ENCODE measurements at regions not wholly inside any gene's neighbourhood (a gene's known extent, or its start where the extent isn't known, plus 50 kb on each side); places are given as distances from the start of the nearest gene placed in this dataset.
"Not testable (repeated sequence)": the region's sequence is repeated elsewhere in the genome, so short reads cannot be mapped to it uniquely, and the experiment has no call there.

- no TSS peak for BruUV-seq (replicated peaks)
Observed at GRCh38 chr12:31220633-31221550, 105.1 kb downstream of the SINHCAF start.

GRCh38 chr12:31221551-31221945, 104.4 kb downstream of the SINHCAF start:
- Histone ChIP-seq H3K9me2 (ENCODE audit: insufficient read depth) (no peaks in the 10 kb centered on the region), H3K4me2 (no peak overlapping the region), H3F3A (ENCODE audit: insufficient read depth, low read depth) (no peaks in the 10 kb centered on the region), H3K79me2 (ENCODE audit: low read depth) (no peaks in the 10 kb centered on the region), H3K27me3 (ENCODE audit: insufficient read depth, low read depth) (peaks cover 3% of the 10 kb centered on the region), H3K4me1 (replicated peaks; ENCODE audit: insufficient read depth) (no peaks in the 10 kb centered on the region), H3K9me3 (ENCODE audit: insufficient read depth, low read depth) (no peaks in the 10 kb centered on the region), H4K20me1 (ENCODE audit: insufficient read depth) (no peaks in the 10 kb centered on the region), H3K27ac (no peak overlapping the region), H3K36me3 (ENCODE audit: low read depth) (no peaks in the 10 kb centered on the region), H2AFZ (no peak overlapping the region), H3K4me3 (no peak overlapping the region)
- TF ChIP-seq EZH2 (IDR thresholded peaks at IDR 0.05; ENCODE audit: low read depth) (no peak), CTCF (conservative IDR thresholded peaks at IDR 0.05) (no peak)
- DNase-seq, result no peak
- intact Hi-C loops (cut with micrococcal nuclease; ENCODE audit: unreplicated experiment), result no loop called here
- POLR2A ChIA-PET (ENCODE audit: unreplicated experiment), result interaction anchor here (0.7 kb wide), 1 partner anchor 12 kb away, joined by 3 read pairs; no protein-coding TSS in a partner anchor
- BruUV-seq (replicated peaks), result no TSS peak
- CTCF ChIA-PET, result no interaction called here

More at GRCh38 chr12:31220633-31221550, 105.1 kb downstream of the SINHCAF start:
- no peaks in the 10 kb centered on the region for H3K9me3 ChIP-seq (ENCODE audit: insufficient read depth, low read depth)
- H3F3A ChIP-seq (ENCODE audit: insufficient read depth, low read depth), result no peaks in the 10 kb centered on the region
- POLR2A ChIA-PET (ENCODE audit: unreplicated experiment), result interaction anchor here (0.7 kb wide), 1 partner anchor 12 kb away, joined by 3 read pairs; no protein-coding TSS in a partner anchor
- TF ChIP-seq CTCF (conservative IDR thresholded peaks at IDR 0.05) (no peak), EZH2 (IDR thresholded peaks at IDR 0.05; ENCODE audit: low read depth) (no peak)
- H3K79me2 ChIP-seq (ENCODE audit: low read depth), result no peaks in the 10 kb centered on the region
- H3K9me2 ChIP-seq (ENCODE audit: insufficient read depth), result no peaks in the 10 kb centered on the region
- H3K4me2 ChIP-seq, result no peak overlapping the region
- H3K36me3 ChIP-seq (ENCODE audit: low read depth), result no peaks in the 10 kb centered on the region
- intact Hi-C loops (cut with micrococcal nuclease; ENCODE audit: unreplicated experiment), result no loop called here
- CTCF ChIA-PET, result no interaction called here
- no peak overlapping the region for H2AFZ ChIP-seq
- H3K4me1 ChIP-seq (replicated peaks; ENCODE audit: insufficient read depth), result no peaks in the 10 kb centered on the region
- no peaks in the 10 kb centered on the region for H4K20me1 ChIP-seq (ENCODE audit: insufficient read depth)
- no peak overlapping the region for H3K27ac ChIP-seq
- peaks cover 4% of the 10 kb centered on the region for H3K27me3 ChIP-seq (ENCODE audit: insufficient read depth, low read depth)
- H3K4me3 ChIP-seq, result no peak overlapping the region
- peak in 1 of 2 experiments; percentile 40 for DNase-seq

- no peak overlapping the region for H3K4me2 ChIP-seq
- H3K27me3 ChIP-seq (ENCODE audit: insufficient read depth, low read depth), result no peaks in the 10 kb centered on the region; the same call in 1 of the 2 replicates
- no peaks in the 10 kb centered on the region for H3K36me3 ChIP-seq (ENCODE audit: low read depth)
- CTCF ChIA-PET, result no interaction called here
- no peak for DNase-seq
- no peaks in the 10 kb centered on the region for H3K4me1 ChIP-seq (replicated peaks; ENCODE audit: insufficient read depth)
- no peak for TF ChIP-seq EZH2 (IDR thresholded peaks at IDR 0.05; ENCODE audit: low read depth)
- TF ChIP-seq CTCF (conservative IDR thresholded peaks at IDR 0.05), result no peak
- intact Hi-C loops (cut with micrococcal nuclease; ENCODE audit: unreplicated experiment), result no loop called here
- H3K79me2 ChIP-seq (ENCODE audit: low read depth), result no peaks in the 10 kb centered on the region
- H3F3A ChIP-seq (ENCODE audit: insufficient read depth, low read depth), result no peaks in the 10 kb centered on the region
- H3K9me2 ChIP-seq (ENCODE audit: insufficient read depth), result no peaks in the 10 kb centered on the region
- H3K4me3 ChIP-seq, result no peak overlapping the region
- no peaks in the 10 kb centered on the region for H3K9me3 ChIP-seq (ENCODE audit: insufficient read depth, low read depth)
- no peak overlapping the region for H2AFZ ChIP-seq
- no TSS peak for BruUV-seq (replicated peaks)
- POLR2A ChIA-PET (ENCODE audit: unreplicated experiment), result interaction anchor here (0.7 kb wide), 1 partner anchor 1099 kb away, joined by 4 read pairs; no protein-coding TSS in a partner anchor
- no peaks in the 10 kb centered on the region for H4K20me1 ChIP-seq (ENCODE audit: insufficient read depth)
- H3K27ac ChIP-seq, result no peak overlapping the region
Observed at GRCh38 chr12:31222620-31223222, 103.2 kb downstream of the SINHCAF start.

- H3K4me2 ChIP-seq; H3K79me2 ChIP-seq (ENCODE audit: low read depth); H3K27me3 ChIP-seq (ENCODE audit: insufficient read depth, low read depth); BruUV-seq (replicated peaks); H3K27ac ChIP-seq; H3K36me3 ChIP-seq (ENCODE audit: low read depth); H3K9me2 ChIP-seq (ENCODE audit: insufficient read depth); H3K4me3 ChIP-seq; POLR2A ChIA-PET (ENCODE audit: unreplicated experiment); DNase-seq; CTCF ChIA-PET; H4K20me1 ChIP-seq (ENCODE audit: insufficient read depth); intact Hi-C loops (cut with micrococcal nuclease; ENCODE audit: unreplicated experiment); H3K4me1 ChIP-seq (replicated peaks; ENCODE audit: insufficient read depth); H2AFZ ChIP-seq; H3F3A ChIP-seq (ENCODE audit: insufficient read depth, low read depth); H3K9me3 ChIP-seq (ENCODE audit: insufficient read depth, low read depth): not testable (repeated sequence)
Observed at GRCh38 chr12:31223640-31224039, 102.3 kb downstream of the SINHCAF start.

Measured in PC-9 (cell line).